ENCODE measurements at regions not wholly inside any gene's neighbourhood (a gene's known extent, or its start where the extent isn't known, plus 50 kb on each side); places are given as distances from the start of the nearest gene placed in this dataset.
"Not testable (repeated sequence)": the region's sequence is repeated elsewhere in the genome, so short reads cannot be mapped to it uniquely, and the experiment has no call there.

- DNase-seq (ENCODE audit: low read depth): no peak
- no peak overlapping the region for H3K4me3 ChIP-seq (ENCODE audit: low read depth, low read length)
- TF ChIP-seq CTCF (conservative IDR thresholded peaks at IDR 0.05; ENCODE audit: low read depth, low read length): no peak
Measured at GRCh38 chr19:33866696-33867095, 70.0 kb downstream of the KCTD15 start.

- peak overlapping the region; percentile 16 for H3K4me3 ChIP-seq (ENCODE audit: low read depth, low read length)
- DNase-seq (ENCODE audit: low read depth): no peak
- no peak for TF ChIP-seq CTCF (conservative IDR thresholded peaks at IDR 0.05; ENCODE audit: low read depth, low read length)
Measured at GRCh38 chr19:33868076-33868735, 71.5 kb downstream of the KCTD15 start.

- H3K4me3 ChIP-seq (ENCODE audit: low read depth, low read length): peak overlapping the region; percentile 16
- DNase-seq (ENCODE audit: low read depth): no peak
- no peak for TF ChIP-seq CTCF (conservative IDR thresholded peaks at IDR 0.05; ENCODE audit: low read depth, low read length)
Measured at GRCh38 chr19:33868788-33869412, 72.2 kb downstream of the KCTD15 start.

GRCh38 chr19:33870298-33870932 lies 73.7 kb downstream of the KCTD15 start:
- H3K4me3 ChIP-seq (ENCODE audit: low read depth, low read length); DNase-seq (ENCODE audit: low read depth): not testable (repeated sequence)

GRCh38 chr19:33871605-33872004 lies 74.9 kb downstream of the KCTD15 start:
- no peak for DNase-seq (ENCODE audit: low read depth)
- no peak overlapping the region for H3K4me3 ChIP-seq (ENCODE audit: low read depth, low read length)
- TF ChIP-seq CTCF (conservative IDR thresholded peaks at IDR 0.05; ENCODE audit: low read depth, low read length): no peak

GRCh38 chr19:33872445-33873320 lies 76.0 kb downstream of the KCTD15 start:
- TF ChIP-seq CTCF (conservative IDR thresholded peaks at IDR 0.05; ENCODE audit: low read depth, low read length): no peak
- H3K4me3 ChIP-seq (ENCODE audit: low read depth, low read length): no peak overlapping the region
- no peak for DNase-seq (ENCODE audit: low read depth)

- no peak for TF ChIP-seq CTCF (conservative IDR thresholded peaks at IDR 0.05; ENCODE audit: low read depth, low read length)
- H3K4me3 ChIP-seq (ENCODE audit: low read depth, low read length): no peak overlapping the region
- DNase-seq (ENCODE audit: low read depth): no peak
Measured at GRCh38 chr19:33875071-33875470, 78.4 kb downstream of the KCTD15 start.

All from epithelial cell of proximal tubule (primary cell).